Neural cell (in vitro differentiated cells): ENCODE measurements at regions not wholly inside any gene's neighbourhood (a gene's known extent, or its start where the extent isn't known, plus 50 kb on each side); places are given as distances from the start of the nearest gene placed in this dataset.

ENCODE experiments used
- EP300 ChIP-seq: fragments of 450-650 bp; conservative IDR thresholded peaks from 2 replicates; pipeline ENCODE4 v1.6.1; 2014; ENCODE audit warnings: antibody characterized with exemption, mild to moderate bottlenecking, moderate library complexity; ENCODE audit not compliant: poor library complexity, severe bottlenecking
- EZH2 ChIP-seq: fragments of 200-600, 300-800 bp; shearing (Covaris generic), sonication (generic); IDR thresholded peaks from 2 replicates; pipeline ENCODE4 v1.6.1; 2014; ENCODE audit warnings: antibody characterized with exemption, low read length, borderline replicate concordance, mild to moderate bottlenecking; ENCODE audit not compliant: insufficient read depth, poor library complexity, severe bottlenecking
- MXI1 ChIP-seq: fragments of 450-650 bp; conservative IDR thresholded peaks from 2 replicates; pipeline ENCODE4 v1.6.1; 2014; ENCODE audit warnings: antibody characterized with exemption, mild to moderate bottlenecking; ENCODE audit not compliant: poor library complexity, severe bottlenecking
- POLR2AphosphoS5 ChIP-seq: IDR thresholded peaks from 2 replicates; pipeline ENCODE4 v1.6.1; 2012
- SMC3 ChIP-seq: fragments of 450-650 bp; conservative IDR thresholded peaks from 2 replicates; pipeline ENCODE4 v1.6.1; 2014; ENCODE audit warnings: antibody characterized with exemption, mild to moderate bottlenecking, moderate library complexity; ENCODE audit not compliant: poor library complexity
- TAF1 ChIP-seq: IDR thresholded peaks from 2 replicates; pipeline ENCODE4 v1.6.1; 2012; ENCODE audit warnings: low read depth
- TF ChIP-seq, protein P1 (sequence below): fragments of 450-650 bp; IDR thresholded peaks from 2 replicates; pipeline ENCODE4 v1.5.1; 2014; ENCODE audit warnings: antibody characterized with exemption, mild to moderate bottlenecking, moderate library complexity; ENCODE audit not compliant: poor library complexity, severe bottlenecking
- TF ChIP-seq, protein P2 (sequence below): IDR thresholded peaks from 2 replicates; pipeline ENCODE4 v1.6.1; 2012; ENCODE audit warnings: borderline replicate concordance

DNA sequence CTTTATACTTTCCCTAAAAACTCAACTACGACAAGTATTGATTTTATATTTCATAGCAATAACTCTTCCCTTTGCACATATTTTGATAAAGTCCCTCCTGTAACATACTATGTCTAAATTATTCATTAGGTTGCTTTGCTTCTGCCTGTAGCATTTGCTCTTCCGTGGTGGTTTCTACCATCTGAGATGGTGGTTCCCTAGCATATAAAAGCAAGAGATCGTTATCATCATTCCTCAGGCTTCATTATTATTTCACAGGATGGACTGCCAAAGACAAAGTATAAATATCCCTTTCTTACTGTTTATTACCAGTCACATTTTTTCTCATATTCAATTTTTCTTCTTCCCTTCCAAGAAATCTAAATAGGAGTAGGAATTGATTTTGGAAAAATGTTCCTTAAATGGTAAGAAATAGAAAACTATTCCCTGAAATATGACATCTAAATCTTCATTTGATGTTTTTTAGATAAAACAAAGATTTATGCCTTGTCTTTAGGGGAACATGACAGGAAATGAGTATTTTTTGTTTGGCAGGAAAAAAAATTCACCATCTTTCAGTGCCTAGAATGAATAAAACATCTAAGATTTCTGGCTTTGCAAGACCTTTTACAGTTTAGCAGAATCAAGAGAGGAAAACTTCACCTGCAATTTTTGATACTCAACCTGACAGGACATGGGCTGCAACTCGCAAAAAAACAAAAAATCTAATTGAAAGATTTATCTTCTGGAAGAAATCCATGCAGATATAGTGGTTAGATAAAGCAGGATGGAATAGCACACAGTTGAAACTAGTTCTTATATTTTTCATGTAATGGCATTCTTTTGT is 340.0 kb downstream of the SPRY2 start:
- TF ChIP-seq, protein P1, sequence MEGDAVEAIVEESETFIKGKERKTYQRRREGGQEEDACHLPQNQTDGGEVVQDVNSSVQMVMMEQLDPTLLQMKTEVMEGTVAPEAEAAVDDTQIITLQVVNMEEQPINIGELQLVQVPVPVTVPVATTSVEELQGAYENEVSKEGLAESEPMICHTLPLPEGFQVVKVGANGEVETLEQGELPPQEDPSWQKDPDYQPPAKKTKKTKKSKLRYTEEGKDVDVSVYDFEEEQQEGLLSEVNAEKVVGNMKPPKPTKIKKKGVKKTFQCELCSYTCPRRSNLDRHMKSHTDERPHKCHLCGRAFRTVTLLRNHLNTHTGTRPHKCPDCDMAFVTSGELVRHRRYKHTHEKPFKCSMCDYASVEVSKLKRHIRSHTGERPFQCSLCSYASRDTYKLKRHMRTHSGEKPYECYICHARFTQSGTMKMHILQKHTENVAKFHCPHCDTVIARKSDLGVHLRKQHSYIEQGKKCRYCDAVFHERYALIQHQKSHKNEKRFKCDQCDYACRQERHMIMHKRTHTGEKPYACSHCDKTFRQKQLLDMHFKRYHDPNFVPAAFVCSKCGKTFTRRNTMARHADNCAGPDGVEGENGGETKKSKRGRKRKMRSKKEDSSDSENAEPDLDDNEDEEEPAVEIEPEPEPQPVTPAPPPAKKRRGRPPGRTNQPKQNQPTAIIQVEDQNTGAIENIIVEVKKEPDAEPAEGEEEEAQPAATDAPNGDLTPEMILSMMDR, result no peak
- TF ChIP-seq EZH2, result no peak
- no peak for TF ChIP-seq POLR2AphosphoS5
- TF ChIP-seq MXI1, result no peak
- TF ChIP-seq TAF1, result no peak
- no peak for TF ChIP-seq EP300
- TF ChIP-seq, protein P2, sequence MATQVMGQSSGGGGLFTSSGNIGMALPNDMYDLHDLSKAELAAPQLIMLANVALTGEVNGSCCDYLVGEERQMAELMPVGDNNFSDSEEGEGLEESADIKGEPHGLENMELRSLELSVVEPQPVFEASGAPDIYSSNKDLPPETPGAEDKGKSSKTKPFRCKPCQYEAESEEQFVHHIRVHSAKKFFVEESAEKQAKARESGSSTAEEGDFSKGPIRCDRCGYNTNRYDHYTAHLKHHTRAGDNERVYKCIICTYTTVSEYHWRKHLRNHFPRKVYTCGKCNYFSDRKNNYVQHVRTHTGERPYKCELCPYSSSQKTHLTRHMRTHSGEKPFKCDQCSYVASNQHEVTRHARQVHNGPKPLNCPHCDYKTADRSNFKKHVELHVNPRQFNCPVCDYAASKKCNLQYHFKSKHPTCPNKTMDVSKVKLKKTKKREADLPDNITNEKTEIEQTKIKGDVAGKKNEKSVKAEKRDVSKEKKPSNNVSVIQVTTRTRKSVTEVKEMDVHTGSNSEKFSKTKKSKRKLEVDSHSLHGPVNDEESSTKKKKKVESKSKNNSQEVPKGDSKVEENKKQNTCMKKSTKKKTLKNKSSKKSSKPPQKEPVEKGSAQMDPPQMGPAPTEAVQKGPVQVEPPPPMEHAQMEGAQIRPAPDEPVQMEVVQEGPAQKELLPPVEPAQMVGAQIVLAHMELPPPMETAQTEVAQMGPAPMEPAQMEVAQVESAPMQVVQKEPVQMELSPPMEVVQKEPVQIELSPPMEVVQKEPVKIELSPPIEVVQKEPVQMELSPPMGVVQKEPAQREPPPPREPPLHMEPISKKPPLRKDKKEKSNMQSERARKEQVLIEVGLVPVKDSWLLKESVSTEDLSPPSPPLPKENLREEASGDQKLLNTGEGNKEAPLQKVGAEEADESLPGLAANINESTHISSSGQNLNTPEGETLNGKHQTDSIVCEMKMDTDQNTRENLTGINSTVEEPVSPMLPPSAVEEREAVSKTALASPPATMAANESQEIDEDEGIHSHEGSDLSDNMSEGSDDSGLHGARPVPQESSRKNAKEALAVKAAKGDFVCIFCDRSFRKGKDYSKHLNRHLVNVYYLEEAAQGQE, result no peak
- TF ChIP-seq SMC3, result no peak
